Stimulated activated memory B cell treated with anti-CD40 and anti-IgM and Interleukin-4, amounts not matched to agents 10 μg/mL and 1 μg/mL and 100 μg/mL, for 72 hours (primary cell): ENCODE measurements at regions not wholly inside any gene's neighbourhood (a gene's known extent, or its start where the extent isn't known, plus 50 kb on each side); places are given as distances from the start of the nearest gene placed in this dataset.
"Not testable (repeated sequence)": the region's sequence is repeated elsewhere in the genome, so short reads cannot be mapped to it uniquely, and the experiment has no call there.

Experiments
- ATAC-seq: fragments of 150-1000 bp; cut with Tn5 transposase; 2 replicates; pipeline ENCODE4 v1.10.0; 2021
- H3K27ac Mint-ChIP-seq: one replicate; pipeline ENCODE4 v1.8.0; 2022; ENCODE audit warnings: mild to moderate bottlenecking, mixed read lengths
- H3K27me3 Mint-ChIP-seq: one replicate; pipeline ENCODE4 v1.8.0; 2022; ENCODE audit warnings: mixed read lengths
- H3K36me3 Mint-ChIP-seq: one replicate; pipeline ENCODE4 v1.8.0; 2022; ENCODE audit warnings: mixed read lengths
- H3K4me1 Mint-ChIP-seq: one replicate; pipeline ENCODE4 v1.8.0; 2022; ENCODE audit warnings: mixed read lengths
- H3K4me3 Mint-ChIP-seq: one replicate; pipeline ENCODE4 v1.8.0; 2022; ENCODE audit warnings: mild to moderate bottlenecking, moderate library complexity, mixed read lengths
- H3K9me3 Mint-ChIP-seq: one replicate; pipeline ENCODE4 v1.8.0; 2022; ENCODE audit warnings: mixed read lengths

GRCh38 chr3:4197670-4198069 is 105.5 kb upstream of the SETMAR start:
- ATAC-seq = no peak

DNA sequence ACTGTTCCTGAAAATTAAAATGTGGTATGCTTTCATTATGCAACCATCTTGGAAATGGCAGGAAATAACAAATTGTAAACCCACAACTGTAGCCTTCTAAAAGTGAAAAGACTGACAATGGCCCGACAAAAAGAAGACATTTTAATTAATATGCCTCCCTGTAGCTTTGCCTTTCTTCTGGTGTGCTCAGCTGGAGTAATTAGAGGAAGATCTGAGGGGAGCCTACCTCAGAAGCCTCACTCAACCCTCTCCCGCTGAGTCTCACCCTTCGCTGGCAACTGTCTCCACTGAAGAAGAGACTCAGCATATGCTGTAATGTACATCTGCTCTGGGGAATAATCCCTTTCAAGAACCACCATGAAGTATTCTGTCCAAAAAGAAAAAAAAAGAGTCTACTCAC is 104.7 kb upstream of the SETMAR start:
- Mint-ChIP-seq H3K9me3 (no peaks in the 10 kb centered on the region), H3K36me3 (no peaks in the 10 kb centered on the region), H3K27ac (no peak overlapping the region), H3K4me3 (no peak overlapping the region), H3K27me3 (no peaks in the 10 kb centered on the region), H3K4me1 (no peaks in the 10 kb centered on the region)
- ATAC-seq = no peak

More at GRCh38 chr3:4197670-4198069, 105.5 kb upstream of the SETMAR start:
- H3K27me3 Mint-ChIP-seq = no peaks in the 10 kb centered on the region
- no peak overlapping the region for H3K27ac Mint-ChIP-seq
- H3K4me1 Mint-ChIP-seq = no peaks in the 10 kb centered on the region
- no peaks in the 10 kb centered on the region for H3K36me3 Mint-ChIP-seq
- H3K9me3 Mint-ChIP-seq = no peaks in the 10 kb centered on the region
- no peak overlapping the region for H3K4me3 Mint-ChIP-seq

DNA sequence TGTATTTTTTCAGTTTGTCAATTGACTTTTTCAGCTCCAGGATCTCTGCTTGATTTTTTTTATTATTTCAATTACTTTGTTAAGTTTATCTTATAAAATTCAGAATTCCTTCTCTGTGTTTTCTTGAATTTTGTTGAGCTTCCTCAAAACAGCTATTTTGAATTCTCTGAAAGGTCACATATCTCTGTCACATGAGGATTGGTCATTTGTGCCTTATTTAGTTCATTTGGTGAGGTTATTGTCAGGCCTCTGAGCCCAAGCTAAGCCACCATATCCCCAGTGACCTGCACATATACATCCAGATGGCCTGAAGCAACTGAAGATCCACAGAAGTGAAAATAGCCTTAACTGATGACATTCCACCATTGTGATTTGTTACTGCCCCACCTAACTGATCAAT is 98.4 kb upstream of the SETMAR start:
- H3K27ac Mint-ChIP-seq, H3K4me1 Mint-ChIP-seq, H3K4me3 Mint-ChIP-seq, ATAC-seq, H3K36me3 Mint-ChIP-seq, H3K27me3 Mint-ChIP-seq, H3K9me3 Mint-ChIP-seq: not testable (repeated sequence)

DNA sequence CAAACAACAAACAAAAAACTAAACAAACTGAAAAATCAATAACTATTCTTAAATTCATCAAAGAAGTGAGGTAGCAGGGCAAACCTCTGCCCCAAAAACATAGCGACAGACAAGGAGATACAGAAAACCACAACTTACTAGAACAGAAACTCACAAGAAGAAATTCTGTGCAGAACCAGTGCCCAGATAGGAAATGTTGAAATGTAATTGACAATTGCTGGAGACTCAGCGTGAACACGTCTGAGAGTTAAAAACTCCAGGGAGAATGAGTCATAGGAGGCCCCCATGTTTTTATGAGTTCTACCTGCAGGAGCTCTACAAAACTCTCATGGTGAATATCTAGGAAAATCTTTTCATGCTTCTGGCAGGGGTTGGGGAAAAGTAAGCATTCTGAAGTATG is 95.5 kb upstream of the SETMAR start:
- no peaks in the 10 kb centered on the region for H3K27me3 Mint-ChIP-seq
- peaks cover 13% of the 10 kb centered on the region for H3K36me3 Mint-ChIP-seq
- H3K27ac Mint-ChIP-seq = no peak overlapping the region
- no peak for ATAC-seq
- no peak overlapping the region for H3K4me3 Mint-ChIP-seq
- no peaks in the 10 kb centered on the region for H3K4me1 Mint-ChIP-seq
- peaks cover 6% of the 10 kb centered on the region for H3K9me3 Mint-ChIP-seq

DNA sequence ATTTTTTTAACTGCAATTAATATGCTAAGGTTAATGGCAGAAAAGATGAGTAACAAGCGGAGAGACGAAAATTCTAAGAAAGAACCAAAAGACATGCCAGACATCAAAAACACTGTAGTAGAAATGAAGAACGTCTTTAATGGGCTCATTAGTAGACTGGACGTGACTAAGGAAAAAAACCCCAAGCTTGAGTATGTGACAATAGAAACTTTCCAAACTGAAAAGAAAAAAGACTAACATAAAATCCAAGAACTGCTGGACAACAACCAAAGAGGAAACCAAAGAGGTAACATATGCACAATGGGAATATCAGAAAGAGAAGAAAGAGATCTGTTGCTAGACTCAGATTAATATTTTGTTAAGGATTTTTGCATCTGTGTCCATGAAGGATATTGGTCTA is 94.6 kb upstream of the SETMAR start:
- Mint-ChIP-seq H3K4me1 (no peaks in the 10 kb centered on the region), H3K4me3 (no peak overlapping the region), H3K9me3 (peaks cover 15% of the 10 kb centered on the region), H3K27me3 (no peaks in the 10 kb centered on the region), H3K36me3 (peaks cover 22% of the 10 kb centered on the region), H3K27ac (no peak overlapping the region)
- ATAC-seq = no peak

GRCh38 chr3:4211610-4212009 is 91.6 kb upstream of the SETMAR start:
- peaks cover 43% of the 10 kb centered on the region for H3K36me3 Mint-ChIP-seq
- H3K4me3 Mint-ChIP-seq = no peak overlapping the region
- peaks cover 30% of the 10 kb centered on the region for H3K9me3 Mint-ChIP-seq
- H3K27me3 Mint-ChIP-seq = no peaks in the 10 kb centered on the region
- no peak for ATAC-seq
- H3K4me1 Mint-ChIP-seq = no peaks in the 10 kb centered on the region
- no peak overlapping the region for H3K27ac Mint-ChIP-seq

GRCh38 chr3:4213420-4213819 is 89.7 kb upstream of the SETMAR start:
- not testable (repeated sequence) for ATAC-seq

DNA sequence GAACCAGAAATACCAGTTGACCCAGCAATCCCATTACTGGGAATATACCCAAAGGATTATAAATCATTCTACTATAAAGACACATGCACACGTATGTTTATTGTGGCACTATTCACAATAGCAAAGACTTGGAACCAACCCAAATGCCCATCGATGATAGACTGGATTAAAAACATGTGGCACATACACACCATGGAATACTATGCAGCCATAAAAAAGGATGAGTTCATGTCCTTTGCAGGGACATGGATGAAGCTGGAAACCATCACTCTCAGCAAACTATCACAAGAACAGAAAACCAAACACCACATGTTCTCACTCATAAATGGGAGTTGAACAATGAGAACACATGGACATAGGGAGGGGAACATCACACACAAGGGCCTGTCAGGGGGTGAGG is 86.2 kb upstream of the SETMAR start:
- H3K4me3 Mint-ChIP-seq, H3K27me3 Mint-ChIP-seq, ATAC-seq, H3K27ac Mint-ChIP-seq: not testable (repeated sequence)
- Mint-ChIP-seq H3K4me1 (peaks cover 17% of the 10 kb centered on the region), H3K9me3 (peaks cover 31% of the 10 kb centered on the region), H3K36me3 (peaks cover 40% of the 10 kb centered on the region)

More at GRCh38 chr3:4213420-4213819, 89.7 kb upstream of the SETMAR start:
- not testable (repeated sequence) for H3K27ac Mint-ChIP-seq, H3K27me3 Mint-ChIP-seq, H3K4me3 Mint-ChIP-seq, H3K4me1 Mint-ChIP-seq
- H3K9me3 Mint-ChIP-seq = peaks cover 31% of the 10 kb centered on the region
- H3K36me3 Mint-ChIP-seq = peaks cover 42% of the 10 kb centered on the region

- ATAC-seq = no peak
- H3K4me1 Mint-ChIP-seq = peaks cover 17% of the 10 kb centered on the region
- H3K27ac Mint-ChIP-seq = no peak overlapping the region
- peaks cover 16% of the 10 kb centered on the region for H3K9me3 Mint-ChIP-seq
- peaks cover 23% of the 10 kb centered on the region for H3K36me3 Mint-ChIP-seq
- no peaks in the 10 kb centered on the region for H3K27me3 Mint-ChIP-seq
- no peak overlapping the region for H3K4me3 Mint-ChIP-seq
These were observed 84.5 kb upstream of the SETMAR start for GRCh38 chr3:4218456-4219226.

DNA sequence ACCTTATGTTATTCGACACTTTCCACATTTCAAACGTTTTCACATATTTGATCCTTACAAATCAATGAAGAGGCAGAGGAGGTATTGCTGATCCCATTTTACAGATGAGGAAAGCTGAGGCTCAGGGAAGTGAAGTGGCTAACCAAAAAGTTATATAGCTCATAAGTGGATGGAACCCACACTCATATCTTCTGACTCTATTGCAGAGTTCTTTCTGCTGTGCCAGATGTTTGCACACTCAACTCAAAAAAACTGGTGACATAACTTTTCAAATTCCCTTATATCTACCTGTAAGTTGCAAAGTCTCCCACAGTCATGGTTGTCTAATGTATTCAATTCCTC is 84.0 kb upstream of the SETMAR start:
- peaks cover 12% of the 10 kb centered on the region for H3K9me3 Mint-ChIP-seq
- H3K27me3 Mint-ChIP-seq = no peaks in the 10 kb centered on the region
- H3K36me3 Mint-ChIP-seq = peaks cover 18% of the 10 kb centered on the region
- no peak overlapping the region for H3K4me3 Mint-ChIP-seq
- ATAC-seq = no peak
- no peak overlapping the region for H3K27ac Mint-ChIP-seq
- peaks cover 17% of the 10 kb centered on the region for H3K4me1 Mint-ChIP-seq

GRCh38 chr3:4220065-4220464 is 83.1 kb upstream of the SETMAR start:
- ATAC-seq = no peak
- Mint-ChIP-seq H3K4me3 (no peak overlapping the region), H3K4me1 (peaks cover 17% of the 10 kb centered on the region), H3K27me3 (no peaks in the 10 kb centered on the region), H3K36me3 (peaks cover 9% of the 10 kb centered on the region), H3K27ac (peak overlapping the region; percentile 43), H3K9me3 (peaks cover 9% of the 10 kb centered on the region)

GRCh38 chr3:4222574-4223175 is 80.5 kb upstream of the SETMAR start:
- no peak for ATAC-seq
- no peaks in the 10 kb centered on the region for H3K9me3 Mint-ChIP-seq
- H3K27me3 Mint-ChIP-seq = no peaks in the 10 kb centered on the region
- H3K4me3 Mint-ChIP-seq = no peak overlapping the region
- H3K36me3 Mint-ChIP-seq = no peaks in the 10 kb centered on the region
- H3K4me1 Mint-ChIP-seq = peaks cover 17% of the 10 kb centered on the region
- no peak overlapping the region for H3K27ac Mint-ChIP-seq

DNA sequence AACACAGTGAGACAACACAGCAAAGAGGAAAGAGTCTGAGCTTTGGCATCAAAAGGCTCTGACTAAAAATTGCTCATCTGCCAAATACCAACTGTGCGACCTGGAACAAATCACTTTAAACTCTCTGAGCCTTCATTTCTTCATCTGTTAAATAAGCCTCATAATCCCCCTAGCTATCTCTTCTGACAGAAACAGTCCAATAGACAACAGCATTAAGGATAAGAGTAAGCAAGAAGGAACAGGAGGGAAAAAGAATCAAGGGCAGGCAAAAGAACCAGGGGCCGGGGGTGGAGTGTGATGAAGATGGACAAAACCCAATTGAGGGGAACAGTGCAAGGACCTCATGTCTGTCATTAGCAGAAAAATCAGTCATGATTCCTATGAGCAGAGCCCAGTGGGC is 79.4 kb upstream of the SETMAR start:
- Mint-ChIP-seq H3K9me3 (no peaks in the 10 kb centered on the region), H3K4me1 (peaks cover 25% of the 10 kb centered on the region), H3K4me3 (no peak overlapping the region), H3K36me3 (no peaks in the 10 kb centered on the region), H3K27me3 (no peaks in the 10 kb centered on the region), H3K27ac (no peak overlapping the region)
- no peak for ATAC-seq

- H3K27ac Mint-ChIP-seq = no peak overlapping the region
- H3K36me3 Mint-ChIP-seq = no peaks in the 10 kb centered on the region
- no peak overlapping the region for H3K4me3 Mint-ChIP-seq
- no peak for ATAC-seq
- peaks cover 24% of the 10 kb centered on the region for H3K4me1 Mint-ChIP-seq
- H3K27me3 Mint-ChIP-seq = no peaks in the 10 kb centered on the region
- no peaks in the 10 kb centered on the region for H3K9me3 Mint-ChIP-seq
These were observed 78.8 kb upstream of the SETMAR start for GRCh38 chr3:4224331-4224730.

- H3K36me3 Mint-ChIP-seq = no peaks in the 10 kb centered on the region
- H3K4me3 Mint-ChIP-seq = no peak overlapping the region
- no peak for ATAC-seq
- no peaks in the 10 kb centered on the region for H3K27me3 Mint-ChIP-seq
- peaks cover 17% of the 10 kb centered on the region for H3K4me1 Mint-ChIP-seq
- H3K9me3 Mint-ChIP-seq = no peaks in the 10 kb centered on the region
- no peak overlapping the region for H3K27ac Mint-ChIP-seq
These were observed 78.1 kb upstream of the SETMAR start for GRCh38 chr3:4225005-4225471.

GRCh38 chr3:4228295-4228694 is 74.9 kb upstream of the SETMAR start:
- Mint-ChIP-seq H3K9me3 (no peaks in the 10 kb centered on the region), H3K36me3 (no peaks in the 10 kb centered on the region), H3K4me3 (no peak overlapping the region), H3K27ac (no peak overlapping the region), H3K4me1 (peaks cover 7% of the 10 kb centered on the region), H3K27me3 (no peaks in the 10 kb centered on the region)
- peak; percentile 80 for ATAC-seq
